ENCODE measurements at regions not wholly inside any gene's neighbourhood (a gene's known extent, or its start where the extent isn't known, plus 50 kb on each side); places are given as distances from the start of the nearest gene placed in this dataset.
A peak's percentile ranks its signal among the peaks of the same experiment; 100 is the strongest.

GRCh38 chr2:62307469-62308389, 111.8 kb downstream of the B3GNT2 start:
- H3K9me3 Mint-ChIP-seq (ENCODE audit: low read depth) = no peaks in the 10 kb centered on the region
- no peak for DNase-seq (ENCODE audit: low spot score, unreplicated experiment)
- no peak for TF ChIP-seq CTCF (IDR thresholded peaks at IDR 0.05; ENCODE audit: unreplicated experiment)
- H3K27me3 Mint-ChIP-seq = no peaks in the 10 kb centered on the region
- H3K4me3 Mint-ChIP-seq (ENCODE audit: low read depth) = no peak overlapping the region
- H3K27ac Mint-ChIP-seq = no peak overlapping the region
- H3K4me1 Mint-ChIP-seq (ENCODE audit: low read depth) = peaks cover 20% of the 10 kb centered on the region
- H3K36me3 Mint-ChIP-seq (ENCODE audit: insufficient read depth) = no peaks in the 10 kb centered on the region

- no peak for TF ChIP-seq CTCF (IDR thresholded peaks at IDR 0.05; ENCODE audit: unreplicated experiment)
- DNase-seq (ENCODE audit: low spot score, unreplicated experiment) = no peak
- Mint-ChIP-seq H3K4me3 (ENCODE audit: low read depth) (no peak overlapping the region), H3K27ac (peak overlapping the region; percentile 69), H3K27me3 (no peaks in the 10 kb centered on the region), H3K36me3 (ENCODE audit: insufficient read depth) (no peaks in the 10 kb centered on the region), H3K4me1 (ENCODE audit: low read depth) (peaks cover 20% of the 10 kb centered on the region), H3K9me3 (ENCODE audit: low read depth) (no peaks in the 10 kb centered on the region)
Measured at GRCh38 chr2:62306751-62307468, 111.0 kb downstream of the B3GNT2 start.

GRCh38 chr2:62305421-62306176, 109.7 kb downstream of the B3GNT2 start:
- Mint-ChIP-seq H3K27me3 (no peaks in the 10 kb centered on the region), H3K4me1 (ENCODE audit: low read depth) (peaks cover 20% of the 10 kb centered on the region), H3K36me3 (ENCODE audit: insufficient read depth) (no peaks in the 10 kb centered on the region), H3K27ac (no peak overlapping the region), H3K9me3 (ENCODE audit: low read depth) (no peaks in the 10 kb centered on the region), H3K4me3 (ENCODE audit: low read depth) (no peak overlapping the region)
- DNase-seq (ENCODE audit: low spot score, unreplicated experiment) = no peak
- TF ChIP-seq CTCF (IDR thresholded peaks at IDR 0.05; ENCODE audit: unreplicated experiment) = no peak

DNA sequence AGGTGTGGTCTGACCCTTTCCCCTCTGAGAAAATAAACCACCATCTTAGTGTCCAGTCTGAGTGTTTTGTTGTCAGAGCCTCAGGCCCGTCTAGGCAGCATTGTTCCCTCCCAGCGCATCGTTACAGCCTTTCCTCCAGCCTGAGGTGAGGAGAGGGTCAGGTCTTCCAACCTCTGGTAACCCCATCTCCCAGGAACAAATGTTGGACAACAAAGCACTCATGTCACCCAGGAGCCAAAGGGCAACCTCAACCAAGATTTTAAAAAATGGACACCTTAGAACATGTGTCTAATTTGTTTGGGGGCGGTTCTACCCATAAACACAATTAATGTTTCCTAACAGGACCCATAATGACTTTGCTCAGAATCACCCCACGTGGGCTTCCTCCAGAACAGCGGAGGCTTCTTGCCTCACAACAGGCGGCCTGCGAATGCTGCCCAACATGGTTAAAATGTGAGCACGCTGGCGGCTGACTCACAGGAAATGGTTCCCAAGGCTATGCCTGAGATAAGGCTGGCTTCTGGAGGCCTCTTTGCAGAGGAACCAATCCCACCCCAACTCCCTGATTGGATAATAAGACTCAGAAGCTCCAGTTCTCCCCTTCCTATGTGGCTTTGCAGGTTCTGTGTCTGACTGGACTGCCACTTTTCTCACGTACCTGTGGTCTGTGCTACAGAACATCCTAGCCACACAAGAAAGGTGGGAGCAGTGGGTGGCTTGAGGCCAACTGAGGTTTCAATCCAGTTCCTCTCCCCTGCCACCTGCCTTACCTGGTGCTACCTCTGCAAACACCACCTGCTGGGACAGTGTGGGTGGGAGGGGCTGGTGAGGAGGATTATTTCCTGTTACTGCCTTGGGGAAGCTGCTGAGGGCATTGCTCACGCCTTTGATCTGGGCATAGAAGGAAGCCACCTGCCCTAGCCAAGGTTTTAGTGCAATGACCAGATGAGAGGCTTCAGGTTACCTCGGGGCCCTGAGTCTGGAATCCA, 108.8 kb downstream of the B3GNT2 start:
- peaks cover 20% of the 10 kb centered on the region for H3K4me1 Mint-ChIP-seq (ENCODE audit: low read depth)
- peak overlapping the region; percentile 33 for H3K27ac Mint-ChIP-seq
- DNase-seq (ENCODE audit: low spot score, unreplicated experiment) = no peak
- no peak for TF ChIP-seq CTCF (IDR thresholded peaks at IDR 0.05; ENCODE audit: unreplicated experiment)
- no peaks in the 10 kb centered on the region for H3K9me3 Mint-ChIP-seq (ENCODE audit: low read depth)
- H3K27me3 Mint-ChIP-seq = no peaks in the 10 kb centered on the region
- H3K4me3 Mint-ChIP-seq (ENCODE audit: low read depth) = no peak overlapping the region
- H3K36me3 Mint-ChIP-seq (ENCODE audit: insufficient read depth) = no peaks in the 10 kb centered on the region
